Non-pigmented ciliary epithelial cell (primary cell): ENCODE measurements at regions not wholly inside any gene's neighbourhood (a gene's known extent, or its start where the extent isn't known, plus 50 kb on each side); places are given as distances from the start of the nearest gene placed in this dataset.
"Not testable (repeated sequence)": the region's sequence is repeated elsewhere in the genome, so short reads cannot be mapped to it uniquely, and the experiment has no call there.

Experiments
- DNase-seq: peaks from one replicate; pipeline ENCODE4 v3.0.0-alpha.2; 2010; ENCODE audit warnings: low read depth

DNA sequence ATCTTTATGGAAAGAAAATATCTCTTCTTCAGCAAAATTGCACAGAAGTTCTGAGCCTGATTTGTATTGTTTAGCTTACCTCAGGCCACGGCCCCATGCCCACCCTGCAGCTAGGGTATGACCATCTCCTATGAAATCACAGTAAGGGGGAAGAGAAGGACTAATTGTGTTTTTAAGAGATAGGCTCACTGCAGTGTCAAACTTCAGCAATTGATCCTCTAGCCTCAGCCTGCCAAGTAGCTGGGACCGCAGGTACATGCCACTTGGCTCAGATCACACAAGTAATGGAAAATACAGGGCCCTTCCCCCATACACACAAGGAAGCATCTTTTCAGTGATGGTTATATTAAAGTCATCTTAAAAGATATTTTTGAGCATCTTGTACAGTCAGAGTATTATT, 60.0 kb downstream of the DMAC1 start:
- no peak for DNase-seq

DNA sequence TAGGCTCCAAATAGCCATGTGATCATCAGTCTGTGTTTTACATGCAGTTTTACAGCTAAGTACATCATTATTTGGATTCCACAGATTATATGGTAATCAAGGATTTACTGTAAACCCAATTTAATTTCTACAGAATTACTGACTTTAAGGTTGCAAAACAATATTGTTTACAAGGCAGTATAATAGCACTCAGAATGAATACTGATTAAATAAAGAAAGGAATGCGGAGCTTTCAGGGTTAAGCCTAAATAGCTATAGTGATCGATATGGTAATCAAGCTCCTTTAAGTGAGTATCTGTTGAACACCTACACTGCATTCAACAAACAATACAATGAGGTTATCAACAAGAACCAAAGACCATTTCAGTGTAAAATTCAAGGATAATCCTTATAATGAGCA, 64.3 kb downstream of the DMAC1 start:
- no peak for DNase-seq

DNA sequence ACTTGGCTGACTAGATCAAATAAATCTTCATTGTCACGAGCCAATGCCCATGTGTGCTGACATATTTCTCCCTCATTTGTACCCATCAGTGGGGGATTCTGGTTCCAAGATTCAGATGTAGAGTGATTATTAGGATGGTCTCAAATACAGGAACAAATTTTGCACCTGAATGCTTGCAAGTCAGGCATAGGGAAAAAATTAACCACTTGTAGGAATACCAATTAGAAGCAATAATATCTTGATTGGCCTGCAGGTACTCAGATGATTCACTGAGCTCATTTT, 69.5 kb downstream of the DMAC1 start:
- no peak for DNase-seq

DNA sequence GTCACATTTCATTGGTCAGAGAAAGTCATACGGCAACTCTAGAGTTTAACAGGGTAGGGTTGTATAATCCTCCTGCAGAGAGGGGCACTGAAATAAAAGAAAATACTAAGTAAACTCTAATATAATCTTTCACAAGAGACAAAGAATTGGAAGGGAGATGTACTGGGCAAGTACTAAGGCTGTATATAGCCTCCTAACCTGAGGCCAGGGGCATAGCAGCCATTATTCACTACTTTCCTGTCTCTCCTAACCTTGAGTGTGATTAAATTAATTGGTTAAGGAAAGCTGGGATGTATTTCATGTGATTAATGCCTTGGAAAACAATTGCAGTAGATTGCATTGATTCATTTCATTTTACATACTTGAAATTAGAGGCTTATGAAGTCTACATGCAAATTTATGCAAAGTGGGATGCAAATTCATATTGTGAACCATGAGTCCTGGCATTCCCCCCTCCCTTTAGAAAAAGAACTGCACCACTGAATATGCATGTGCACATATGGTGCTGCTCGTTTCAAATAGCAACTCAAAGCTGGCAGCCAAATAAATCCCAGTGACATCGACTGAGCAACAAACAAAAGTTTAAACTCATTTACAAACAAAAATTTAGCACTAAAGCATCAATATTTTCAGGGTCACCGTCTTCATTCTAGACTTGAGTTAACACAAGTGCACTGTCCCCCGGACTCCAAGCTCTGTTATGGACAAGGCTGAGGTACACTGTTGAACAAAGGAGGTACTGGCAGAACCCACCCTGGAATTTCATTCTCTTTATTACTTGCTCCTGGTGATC, 70.0 kb downstream of the DMAC1 start:
- DNase-seq = no peak

DNA sequence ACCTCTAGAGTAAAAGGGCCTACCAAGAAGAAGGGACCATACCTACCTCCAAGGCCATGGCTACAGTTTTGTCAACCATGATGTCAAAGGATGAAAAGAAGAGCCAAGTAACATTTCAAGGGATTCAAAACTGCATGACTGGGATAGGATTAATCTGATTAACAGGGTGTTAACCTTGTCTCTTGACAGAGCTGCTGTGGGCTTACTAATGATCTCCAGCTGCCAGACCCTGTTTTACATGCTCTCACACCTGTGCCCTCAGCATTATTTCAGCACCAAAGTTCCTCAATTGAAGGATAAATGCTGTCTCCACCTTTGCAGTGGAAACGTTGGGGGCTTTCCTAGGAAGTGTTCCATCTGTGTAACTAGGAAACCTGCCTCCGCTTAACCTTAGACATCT, 78.3 kb downstream of the DMAC1 start:
- no peak for DNase-seq

DNA sequence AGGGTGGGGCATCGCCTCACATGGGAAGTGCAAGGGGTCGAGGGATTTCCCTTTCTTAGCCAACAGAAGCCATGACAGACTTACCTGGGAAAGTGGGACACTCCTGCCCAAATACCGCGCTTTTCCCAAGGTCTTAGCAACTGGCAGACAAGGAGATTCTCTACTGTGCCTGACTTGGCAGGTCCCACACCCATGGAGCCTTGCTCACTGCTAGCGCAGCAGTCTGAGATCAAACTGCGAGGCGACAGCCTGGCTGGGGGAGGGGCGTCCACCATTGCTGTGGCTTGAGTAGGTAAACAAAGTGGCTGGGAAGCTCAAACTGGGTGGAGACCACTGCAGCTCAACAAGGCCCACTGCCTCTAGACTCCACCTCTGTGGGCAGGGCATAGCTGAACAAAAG, 86.5 kb downstream of the DMAC1 start:
- not testable (repeated sequence) for DNase-seq

DNA sequence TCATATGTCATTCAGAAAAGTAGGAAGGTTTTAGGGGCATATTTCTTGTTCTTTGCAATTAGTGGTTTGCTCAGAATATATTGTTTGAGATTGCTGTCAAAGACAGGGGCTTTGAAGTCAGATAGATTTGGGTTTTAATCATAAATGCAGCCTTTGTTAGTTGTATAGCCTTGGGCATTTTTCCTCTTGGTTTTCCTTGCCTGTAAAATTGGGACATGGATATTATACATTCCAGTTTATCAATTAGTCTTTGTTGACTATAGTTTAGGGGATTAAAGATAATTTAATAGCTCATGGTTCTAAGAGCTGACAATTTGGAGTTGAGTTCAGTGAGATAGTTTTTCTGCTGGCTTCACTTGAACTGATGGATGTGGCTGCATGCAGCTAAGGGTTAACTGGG, 88.9 kb downstream of the DMAC1 start:
- no peak for DNase-seq

DNA sequence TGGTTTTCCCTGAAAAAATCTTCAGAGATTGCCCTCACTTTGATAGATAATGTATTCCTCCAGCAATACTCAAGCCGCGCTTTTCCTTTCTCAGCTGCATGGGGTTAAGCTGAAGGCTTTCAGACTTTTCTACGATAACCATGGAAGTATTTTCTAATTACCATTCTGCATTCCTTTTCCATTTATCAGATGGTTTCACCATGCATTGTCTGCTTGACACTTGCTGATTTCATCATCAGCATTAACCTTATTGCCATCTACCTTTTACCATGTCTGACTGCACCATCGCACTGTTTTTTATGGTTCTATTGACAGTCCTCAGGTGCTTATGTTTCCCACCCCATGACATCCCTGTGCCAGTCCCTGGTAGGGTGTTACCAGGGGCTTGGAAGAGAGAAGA, 91.6 kb downstream of the DMAC1 start:
- DNase-seq = no peak

DNA sequence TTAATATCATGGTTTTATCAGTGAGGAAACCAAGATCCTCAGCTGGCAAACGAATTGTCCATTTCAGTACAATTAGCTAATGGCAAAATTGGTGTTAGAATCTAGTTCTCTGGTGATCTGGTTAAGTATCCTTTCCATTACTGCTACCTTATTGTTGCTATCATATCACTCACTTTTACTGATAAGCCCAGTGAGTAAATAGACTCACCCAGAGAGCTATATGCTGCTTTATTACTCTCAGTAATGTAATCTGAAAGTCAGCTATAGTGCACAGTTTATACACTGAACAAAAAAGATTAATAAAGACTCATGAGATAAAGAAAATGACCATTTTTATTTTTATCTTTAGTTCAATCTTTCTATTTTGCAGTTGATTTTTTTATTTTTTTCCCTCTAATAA, 95.0 kb downstream of the DMAC1 start:
- no peak for DNase-seq

DNA sequence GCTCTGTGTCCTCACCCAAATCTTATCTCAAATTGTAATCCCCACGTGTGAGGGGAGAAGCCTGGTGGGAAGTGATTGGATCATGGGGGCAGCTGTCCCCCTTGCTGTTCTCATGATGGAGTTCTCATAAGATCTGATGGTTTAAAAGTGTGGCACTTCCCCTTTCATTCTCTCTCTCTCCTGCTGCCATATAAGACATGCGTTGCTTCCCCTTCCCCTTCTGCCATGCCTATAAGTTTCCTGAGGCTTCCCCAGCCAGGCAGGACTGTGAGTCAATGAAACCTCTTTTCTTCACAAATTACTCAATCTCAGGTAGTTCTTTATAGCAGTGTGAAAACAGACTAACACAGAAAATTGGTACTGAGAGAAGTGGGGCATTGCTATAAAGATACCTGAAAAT, 107.7 kb downstream of the DMAC1 start:
- no peak for DNase-seq

DNA sequence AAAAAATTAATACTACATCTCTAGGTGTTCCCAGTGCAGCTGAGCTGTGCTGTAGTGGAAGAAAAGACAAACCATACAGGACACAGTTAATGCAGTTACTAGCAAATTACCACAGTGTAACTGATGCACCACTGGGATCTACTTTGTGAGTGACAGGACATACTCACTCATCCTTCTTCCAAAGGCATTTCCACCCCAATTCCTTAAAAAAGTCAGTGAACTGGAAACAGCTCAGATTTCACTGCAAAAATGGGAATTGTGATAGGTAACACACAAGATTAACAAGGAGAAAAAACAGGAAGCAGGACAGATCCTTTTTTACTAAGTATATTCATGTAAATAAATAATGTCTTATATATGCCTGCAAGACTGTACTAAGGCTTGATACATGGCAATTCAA, 109.6 kb downstream of the DMAC1 start:
- no peak for DNase-seq

DNA sequence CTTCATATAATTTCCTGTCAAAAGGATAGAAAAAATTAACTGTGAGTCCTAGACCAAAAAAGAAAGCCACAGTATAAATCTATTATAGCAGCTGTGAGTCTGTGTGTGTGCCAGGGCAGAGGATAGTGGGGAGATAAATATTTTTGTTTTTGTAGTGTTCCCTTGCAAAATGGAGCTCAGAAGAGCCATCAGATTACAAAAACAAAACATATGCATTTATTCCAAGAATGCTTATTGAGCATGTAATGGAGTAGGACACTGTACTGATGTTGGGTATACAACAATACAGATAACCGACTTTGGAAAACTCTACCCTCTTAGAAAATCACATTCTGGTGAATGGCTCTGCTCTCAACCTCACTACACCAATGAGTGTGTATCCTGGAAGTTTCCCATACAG, 111.0 kb downstream of the DMAC1 start:
- DNase-seq = no peak

DNA sequence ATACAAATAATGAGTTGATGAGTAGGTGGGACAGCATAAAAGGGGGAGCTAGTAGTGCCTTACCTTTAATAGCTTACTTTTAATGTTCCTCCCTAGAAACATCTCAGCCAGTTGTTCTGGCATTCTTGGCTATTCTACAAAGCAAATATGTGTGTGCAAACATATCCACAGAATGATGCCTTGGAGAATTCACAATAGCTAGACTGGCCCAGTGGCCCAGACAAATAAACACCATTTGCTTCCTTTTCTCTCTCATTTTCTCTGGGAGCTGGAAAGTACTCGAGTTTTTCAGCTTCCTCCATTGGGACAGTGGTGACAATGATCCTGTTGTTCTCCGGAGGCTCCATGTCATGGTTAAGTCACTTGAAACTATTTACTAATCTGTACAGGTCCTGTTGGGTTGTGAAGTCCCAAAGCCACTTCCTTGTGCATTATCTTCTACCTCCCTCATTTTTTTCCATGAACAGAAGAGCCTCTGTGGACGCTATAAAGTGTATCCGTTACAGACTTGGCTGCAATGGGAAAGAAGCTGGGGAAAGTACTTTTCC, 122.9 kb downstream of the DMAC1 start:
- no peak for DNase-seq

DNA sequence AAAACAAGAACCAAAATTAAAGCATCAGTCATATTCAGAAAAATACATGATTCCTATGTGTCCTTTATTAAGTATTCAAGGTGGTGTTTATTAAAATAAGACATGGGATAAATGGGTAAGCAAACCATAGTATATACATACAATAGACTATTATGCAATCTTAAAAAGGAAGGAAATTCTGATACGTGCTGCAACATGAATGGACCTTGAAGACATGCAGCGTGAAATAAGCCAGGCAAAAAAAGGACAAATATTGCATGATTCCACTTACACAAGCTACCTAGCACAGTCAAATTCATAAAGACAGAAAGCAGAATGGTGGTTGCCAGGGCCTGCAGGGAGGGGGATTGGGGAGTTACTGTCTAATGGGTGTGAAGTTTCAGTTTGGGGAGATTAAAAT, 127.7 kb downstream of the DMAC1 start:
- DNase-seq = no peak

DNA sequence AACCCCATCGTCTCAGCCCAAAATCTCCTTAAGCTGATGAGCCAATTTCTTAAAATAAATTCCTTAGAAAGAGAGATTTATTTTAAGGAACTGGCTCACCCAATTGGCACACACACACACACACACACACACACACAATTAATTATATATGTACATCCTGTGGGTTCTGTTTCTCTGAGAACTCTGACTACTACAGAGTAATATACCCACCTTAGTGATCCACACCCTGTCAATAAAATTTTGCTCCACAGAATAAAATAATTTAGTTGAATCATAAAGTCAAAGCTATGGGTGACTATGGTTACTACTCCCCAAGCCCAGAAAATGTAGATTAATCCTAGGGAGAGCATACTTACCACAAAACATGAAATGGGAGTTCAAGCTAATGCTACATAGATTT, 131.0 kb downstream of the DMAC1 start:
- DNase-seq = no peak

DNA sequence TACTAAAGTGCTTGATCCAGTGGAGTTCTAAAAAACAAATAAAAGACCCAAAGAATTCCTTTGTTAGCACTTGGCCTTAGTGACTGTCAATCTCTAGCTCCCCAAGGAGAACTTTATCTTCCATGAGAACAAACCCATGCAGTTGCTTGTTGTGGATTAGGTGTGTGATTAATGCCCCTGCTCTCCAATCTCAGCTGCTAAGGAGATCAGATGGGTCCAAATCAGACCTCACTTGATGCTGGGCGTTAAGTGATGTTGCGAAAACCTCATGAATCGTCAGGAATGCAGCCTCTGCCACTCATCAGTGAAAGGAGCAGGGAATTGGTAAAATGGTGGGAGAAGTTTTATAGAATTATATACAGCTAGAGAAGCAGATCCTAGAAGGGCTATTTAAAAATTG, 133.7 kb downstream of the DMAC1 start:
- no peak for DNase-seq

DNA sequence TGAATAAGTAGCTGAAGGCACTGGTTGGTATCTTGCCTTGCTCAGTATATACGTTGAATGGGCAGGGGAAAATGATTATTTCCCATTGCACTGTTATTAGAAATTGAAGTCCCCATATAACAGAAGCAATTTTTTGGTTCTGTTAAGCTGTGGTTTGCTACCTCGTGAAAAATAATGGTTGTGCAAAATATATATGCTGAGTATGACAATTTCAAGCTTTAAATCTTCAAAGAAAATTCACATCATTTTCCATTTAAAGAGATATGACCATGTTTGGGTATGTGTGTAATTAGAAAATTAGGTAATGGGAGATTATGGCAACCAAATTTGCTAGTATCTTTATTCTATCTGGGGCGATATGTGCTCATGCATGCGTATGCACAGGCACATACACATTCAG, 139.8 kb downstream of the DMAC1 start:
- DNase-seq = no peak

DNA sequence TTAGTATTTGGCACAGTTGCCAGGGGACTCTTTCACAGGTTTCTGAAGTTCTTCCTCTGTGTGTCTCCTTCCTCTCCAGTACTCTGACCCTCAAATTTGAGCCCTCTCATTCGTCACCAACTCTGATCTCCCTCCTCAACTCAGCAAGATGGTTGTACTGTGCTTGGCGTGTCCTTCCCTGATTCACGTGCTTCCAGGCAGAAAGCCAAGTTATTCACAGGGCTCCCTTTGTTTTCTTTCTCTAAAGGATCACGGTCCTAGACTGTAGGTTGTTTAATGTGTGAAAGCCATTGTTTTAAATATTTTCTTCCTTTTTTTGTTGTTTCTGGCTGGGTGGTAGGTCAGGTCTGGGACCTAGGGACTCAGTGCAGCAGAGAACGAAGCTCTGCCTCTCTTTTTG, 142.9 kb downstream of the DMAC1 start:
- DNase-seq = no peak

DNA sequence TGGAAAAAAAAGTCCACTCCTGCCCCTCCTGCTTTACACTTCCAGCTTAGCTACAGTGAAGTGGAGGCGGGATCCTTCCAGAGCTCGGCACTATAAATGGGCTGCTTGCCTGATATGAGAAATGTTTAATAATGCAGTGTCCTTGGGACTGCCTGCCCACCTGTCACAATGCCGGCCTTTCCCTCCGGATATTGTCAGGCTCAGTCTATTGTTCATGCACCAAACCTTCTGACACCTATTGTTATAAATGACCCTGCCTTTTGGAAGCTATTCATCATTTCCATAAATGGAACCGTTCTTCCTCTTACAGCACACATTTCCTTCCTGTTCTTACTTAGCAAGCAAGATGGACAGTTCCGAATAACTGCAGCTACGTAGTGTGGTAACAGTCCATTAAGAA, 146.3 kb downstream of the DMAC1 start:
- DNase-seq = no peak

DNA sequence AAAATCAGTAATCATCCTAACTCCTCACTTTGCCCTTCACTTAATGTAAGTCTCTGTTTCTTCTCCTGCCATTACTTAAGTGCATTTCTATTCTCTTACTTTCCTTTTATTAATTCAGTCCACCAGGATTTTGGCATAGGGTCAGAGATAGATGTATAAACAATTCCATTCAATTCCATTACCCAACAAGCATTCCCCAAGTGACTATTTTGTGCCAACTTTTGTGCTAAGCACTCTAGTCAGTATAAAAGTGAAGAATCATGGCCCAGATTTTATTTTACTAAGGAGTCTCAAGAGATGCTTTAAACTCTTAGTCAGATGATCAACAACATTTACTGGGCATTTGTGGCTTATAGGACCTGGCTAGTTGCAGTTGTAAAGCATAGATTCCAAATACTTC, 159.3 kb downstream of the DMAC1 start:
- no peak for DNase-seq

DNA sequence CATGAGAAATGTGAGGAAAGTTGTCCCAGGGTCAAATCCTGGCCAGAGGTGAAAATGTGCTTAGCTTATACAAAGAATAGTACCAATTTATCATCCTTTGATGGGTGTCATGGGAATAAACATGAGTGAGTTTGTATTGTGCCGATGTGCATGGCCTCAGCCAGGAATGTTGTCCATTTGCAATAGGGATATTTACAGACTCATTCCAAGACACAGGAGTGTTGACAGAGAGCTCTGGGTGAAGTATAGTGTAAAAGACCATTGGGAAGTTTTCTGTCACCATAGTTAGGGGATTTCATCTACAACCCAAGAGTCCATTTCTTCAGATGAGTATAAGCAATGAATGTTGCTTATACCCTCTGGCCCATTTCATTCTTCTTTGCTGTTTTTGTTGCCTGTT, 160.1 kb downstream of the DMAC1 start:
- no peak for DNase-seq

DNA sequence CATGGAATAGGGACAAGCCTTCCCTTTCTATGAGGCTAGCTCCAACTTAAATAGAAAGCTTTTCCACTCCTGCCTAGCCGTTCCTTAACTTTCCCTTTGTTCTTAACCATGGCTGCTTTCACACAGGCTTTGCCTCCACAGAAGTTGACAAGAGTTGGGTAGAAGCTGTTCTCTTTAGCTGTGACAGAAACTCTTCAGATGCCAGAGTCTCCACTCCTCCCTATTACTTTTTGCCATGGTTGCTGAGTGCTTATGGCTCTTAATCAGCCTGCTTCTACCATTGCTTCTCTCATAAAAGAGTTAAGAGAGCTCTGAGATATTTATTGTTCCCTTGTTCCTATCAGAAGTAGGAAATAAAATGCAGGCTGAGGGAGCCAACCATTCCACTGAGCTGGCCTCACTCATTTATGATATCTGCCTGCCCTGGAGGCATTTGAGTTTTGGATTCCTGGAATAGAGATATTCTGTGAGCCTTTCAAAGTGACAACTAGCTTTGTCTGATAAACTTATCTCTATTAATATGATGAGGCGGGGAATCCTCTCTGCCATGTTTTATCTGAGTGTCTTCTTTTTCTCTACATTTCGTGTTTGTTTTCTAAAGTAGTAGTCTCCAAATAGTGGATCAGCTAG, 162.6 kb downstream of the DMAC1 start:
- DNase-seq = no peak

DNA sequence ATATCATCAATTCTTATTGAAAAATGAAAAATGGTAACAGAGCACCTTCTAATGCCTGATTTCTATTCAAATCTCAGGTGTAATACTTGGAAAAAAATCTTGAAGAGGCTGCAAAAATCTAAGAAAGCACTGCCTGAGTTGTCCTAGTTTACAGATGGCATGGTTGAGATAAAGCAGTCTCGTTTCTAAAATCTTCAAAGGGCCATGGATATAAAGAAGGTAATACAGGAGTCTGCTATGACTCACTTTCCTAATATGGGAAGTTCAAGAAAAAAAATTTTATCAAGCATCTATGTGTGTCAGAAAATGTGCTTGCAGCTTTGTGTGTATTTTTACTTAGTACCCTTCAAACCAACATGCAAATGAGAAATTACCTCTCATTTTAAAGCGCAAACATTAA, 163.3 kb downstream of the DMAC1 start:
- no peak for DNase-seq

DNA sequence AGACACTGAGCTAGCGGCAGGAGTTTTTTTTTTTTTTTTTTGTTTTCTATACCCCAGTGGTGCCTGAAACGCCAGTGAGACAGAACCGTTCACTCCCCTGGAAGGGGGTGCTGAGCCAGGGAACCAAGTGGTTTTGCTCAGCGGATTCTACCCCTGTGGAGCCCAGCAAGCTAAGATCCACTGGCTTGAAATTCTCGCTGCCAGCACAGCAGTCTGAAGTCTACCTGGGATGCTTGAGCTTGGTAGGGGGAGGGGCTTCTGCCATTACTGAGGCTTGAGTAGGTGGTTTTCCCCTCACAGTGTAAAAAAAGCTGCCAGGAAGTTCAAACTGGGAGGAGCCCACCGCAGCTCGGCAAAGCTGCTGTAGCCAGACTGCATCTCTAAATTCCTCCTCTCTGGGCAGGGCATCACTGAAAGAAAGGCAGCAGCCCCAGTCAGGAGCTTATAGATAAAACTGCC, 173.0 kb downstream of the DMAC1 start:
- DNase-seq = not testable (repeated sequence)
